OCI-LY1 (cell line): ENCODE measurements at regions not wholly inside any gene's neighbourhood (a gene's known extent, or its start where the extent isn't known, plus 50 kb on each side); places are given as distances from the start of the nearest gene placed in this dataset.
"Not testable (repeated sequence)": the region's sequence is repeated elsewhere in the genome, so short reads cannot be mapped to it uniquely, and the experiment has no call there.

Experiments
- H2AFZ ChIP-seq: fragments of 200-600 bp; sonication (generic), shearing (Covaris generic); 2 replicates; pipeline ENCODE4 v1.6.0; 2014; ENCODE audit warnings: antibody characterized with exemption, mild to moderate bottlenecking, low read length
- H3F3A ChIP-seq: fragments of 200-600 bp; sonication (generic), shearing (Covaris generic); 2 replicates; pipeline ENCODE4 v1.6.0; 2014; ENCODE audit warnings: mild to moderate bottlenecking, antibody characterized with exemption, low read length, moderate library complexity; ENCODE audit not compliant: insufficient read depth
- H3K27ac ChIP-seq: fragments of 200-600 bp; sonication (generic); 2 replicates; pipeline ENCODE4 v1.5.1; 2014; ENCODE audit warnings: low read length, mixed run types, mild to moderate bottlenecking, low read depth; ENCODE audit not compliant: poor library complexity, severe bottlenecking
- H3K27me3 ChIP-seq: fragments of 200-600 bp; sonication (generic); 2 replicates; pipeline ENCODE4 v1.6.0; 2014; ENCODE audit warnings: antibody characterized with exemption, mild to moderate bottlenecking, low read length, moderate library complexity; ENCODE audit not compliant: insufficient read depth
- H3K36me3 ChIP-seq: fragments of 200-600 bp; sonication (generic); 2 replicates; pipeline ENCODE4 v1.6.1; 2014; ENCODE audit warnings: mild to moderate bottlenecking, antibody characterized with exemption, low read length, moderate library complexity, mixed read lengths; ENCODE audit not compliant: insufficient read depth
- H3K4me1 ChIP-seq: fragments of 200-600 bp; sonication (generic); 2 replicates; pipeline ENCODE4 v1.5.1; 2014; ENCODE audit warnings: mild to moderate bottlenecking, low read length, moderate library complexity; ENCODE audit not compliant: insufficient read depth, severe bottlenecking
- H3K4me2 ChIP-seq: fragments of 200-600 bp; sonication (generic), shearing (Covaris generic); 2 replicates; pipeline ENCODE4 v1.6.1; 2014; ENCODE audit warnings: low read length
- H3K4me3 ChIP-seq: fragments of 200-600 bp; sonication (generic); 2 replicates; pipeline ENCODE4 v1.5.1; 2014; ENCODE audit warnings: low read length, low read depth, mild to moderate bottlenecking, mixed read lengths; ENCODE audit not compliant: poor library complexity, severe bottlenecking
- H3K79me2 ChIP-seq: fragments of 200-600 bp; shearing (Covaris generic); 2 replicates; pipeline ENCODE4 v1.6.1; 2016; ENCODE audit warnings: mixed run types, low read length, mixed read lengths; ENCODE audit not compliant: insufficient read depth
- H3K9ac ChIP-seq: fragments of 200-600 bp; sonication (generic), shearing (Covaris generic); 2 replicates; pipeline ENCODE4 v1.6.1; 2014; ENCODE audit warnings: mild to moderate bottlenecking, low read length, mixed read lengths
- H3K9me2 ChIP-seq: fragments of 200-600 bp; sonication (generic), shearing (Covaris generic); 2 replicates; pipeline ENCODE4 v1.6.1; 2014; ENCODE audit warnings: low read depth, mild to moderate bottlenecking, low read length, mixed read lengths
- H3K9me3 ChIP-seq: fragments of 200-600 bp; shearing (Covaris generic); 2 replicates; pipeline ENCODE4 v1.6.1; 2014; ENCODE audit warnings: low read length, mixed read lengths
- H4K20me1 ChIP-seq: fragments of 200-600 bp; sonication (generic), shearing (Covaris generic); 2 replicates; pipeline ENCODE4 v1.6.0; 2016; ENCODE audit warnings: mild to moderate bottlenecking, low read length; ENCODE audit not compliant: insufficient read depth
- EZH2 ChIP-seq: fragments of 200-600 bp; sonication (generic), shearing (Covaris generic); IDR thresholded peaks from 2 replicates; pipeline ENCODE4 v1.8.0; 2017; ENCODE audit warnings: borderline replicate concordance, mixed run types, mild to moderate bottlenecking, antibody characterized with exemption, low read length, moderate library complexity, mixed read lengths
- TF ChIP-seq, protein P1 (sequence below): fragments of 200-600 bp; sonication (generic), shearing (Covaris generic); IDR thresholded peaks from 2 replicates; pipeline ENCODE4 v1.5.1; 2017; ENCODE audit warnings: mild to moderate bottlenecking, antibody characterized with exemption, low read length, moderate library complexity, mixed read lengths

DNA sequence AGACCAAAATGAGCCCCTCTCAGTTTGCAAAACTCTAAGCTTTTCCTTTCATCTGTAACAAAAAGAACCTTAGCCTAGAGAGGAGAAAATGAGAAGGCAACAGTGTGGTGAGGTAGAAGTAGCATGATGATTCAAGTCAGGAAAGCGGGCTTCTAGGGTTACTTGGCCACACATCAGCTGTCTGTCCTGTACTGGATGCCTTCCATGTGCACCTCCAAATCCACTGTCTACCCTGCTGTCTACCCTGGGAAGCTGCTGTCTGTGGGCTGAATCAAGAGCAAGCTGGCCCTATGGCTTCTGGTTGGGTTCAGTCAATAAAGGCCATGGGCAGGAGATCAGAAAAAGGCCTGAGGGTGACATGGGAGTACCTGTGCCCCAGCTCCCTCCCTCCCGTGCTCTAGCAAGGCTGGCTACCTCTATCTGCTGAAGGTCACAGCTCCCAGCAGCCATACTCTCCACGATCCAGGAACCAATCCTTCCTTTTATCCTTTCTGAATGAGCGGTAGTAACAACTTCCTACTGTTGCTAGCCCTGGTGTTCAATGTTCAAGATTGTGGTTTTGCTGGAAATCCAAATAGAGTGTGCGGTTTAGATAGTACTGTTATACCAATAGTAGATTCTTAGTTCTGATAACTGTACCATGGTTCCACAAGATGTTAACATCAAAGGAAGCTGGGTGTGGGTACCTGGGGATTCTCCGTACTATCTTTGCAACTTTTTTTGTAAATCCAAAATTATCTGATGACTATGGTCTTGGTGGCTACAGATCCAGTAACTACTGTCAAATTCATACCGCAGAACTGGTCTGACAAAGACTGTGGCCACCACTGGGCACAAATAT is 191.0 kb downstream of the ESM1 start:
- H3K9me3 ChIP-seq, result no peaks in the 10 kb centered on the region
- H3K27ac ChIP-seq, result no peak overlapping the region
- H3K9ac ChIP-seq, result no peak overlapping the region
- H3K4me2 ChIP-seq, result no peak overlapping the region
- H3K36me3 ChIP-seq, result no peaks in the 10 kb centered on the region
- H3K27me3 ChIP-seq, result no peaks in the 10 kb centered on the region
- no peaks in the 10 kb centered on the region for H3K4me1 ChIP-seq
- TF ChIP-seq, protein P1, sequence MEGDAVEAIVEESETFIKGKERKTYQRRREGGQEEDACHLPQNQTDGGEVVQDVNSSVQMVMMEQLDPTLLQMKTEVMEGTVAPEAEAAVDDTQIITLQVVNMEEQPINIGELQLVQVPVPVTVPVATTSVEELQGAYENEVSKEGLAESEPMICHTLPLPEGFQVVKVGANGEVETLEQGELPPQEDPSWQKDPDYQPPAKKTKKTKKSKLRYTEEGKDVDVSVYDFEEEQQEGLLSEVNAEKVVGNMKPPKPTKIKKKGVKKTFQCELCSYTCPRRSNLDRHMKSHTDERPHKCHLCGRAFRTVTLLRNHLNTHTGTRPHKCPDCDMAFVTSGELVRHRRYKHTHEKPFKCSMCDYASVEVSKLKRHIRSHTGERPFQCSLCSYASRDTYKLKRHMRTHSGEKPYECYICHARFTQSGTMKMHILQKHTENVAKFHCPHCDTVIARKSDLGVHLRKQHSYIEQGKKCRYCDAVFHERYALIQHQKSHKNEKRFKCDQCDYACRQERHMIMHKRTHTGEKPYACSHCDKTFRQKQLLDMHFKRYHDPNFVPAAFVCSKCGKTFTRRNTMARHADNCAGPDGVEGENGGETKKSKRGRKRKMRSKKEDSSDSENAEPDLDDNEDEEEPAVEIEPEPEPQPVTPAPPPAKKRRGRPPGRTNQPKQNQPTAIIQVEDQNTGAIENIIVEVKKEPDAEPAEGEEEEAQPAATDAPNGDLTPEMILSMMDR, result no peak
- TF ChIP-seq EZH2, result no peak
- H4K20me1 ChIP-seq, result no peaks in the 10 kb centered on the region
- H3K79me2 ChIP-seq, result no peaks in the 10 kb centered on the region
- H3F3A ChIP-seq, result no peaks in the 10 kb centered on the region
- H3K4me3 ChIP-seq, result no peak overlapping the region
- H2AFZ ChIP-seq, result no peak overlapping the region
- no peaks in the 10 kb centered on the region for H3K9me2 ChIP-seq

GRCh38 chr5:54793468-54794134 is 191.8 kb downstream of the ESM1 start:
- no peaks in the 10 kb centered on the region for H3K79me2 ChIP-seq
- no peak overlapping the region for H3K4me2 ChIP-seq
- H3K4me3 ChIP-seq, result no peak overlapping the region
- H4K20me1 ChIP-seq, result no peaks in the 10 kb centered on the region
- H3K9me3 ChIP-seq, result no peaks in the 10 kb centered on the region
- no peak overlapping the region for H2AFZ ChIP-seq
- no peaks in the 10 kb centered on the region for H3K36me3 ChIP-seq
- no peaks in the 10 kb centered on the region for H3F3A ChIP-seq
- no peaks in the 10 kb centered on the region for H3K4me1 ChIP-seq
- H3K27ac ChIP-seq, result no peak overlapping the region
- no peak for TF ChIP-seq EZH2
- TF ChIP-seq, protein P1, result no peak
- H3K9ac ChIP-seq, result no peak overlapping the region
- H3K9me2 ChIP-seq, result no peaks in the 10 kb centered on the region
- no peaks in the 10 kb centered on the region for H3K27me3 ChIP-seq

- Histone ChIP-seq H3K9ac (no peak overlapping the region), H3K27ac (no peak overlapping the region), H2AFZ (no peak overlapping the region), H3K27me3 (no peaks in the 10 kb centered on the region), H3K9me3 (no peaks in the 10 kb centered on the region), H3K79me2 (no peaks in the 10 kb centered on the region), H4K20me1 (no peaks in the 10 kb centered on the region), H3K9me2 (no peaks in the 10 kb centered on the region), H3F3A (no peaks in the 10 kb centered on the region), H3K36me3 (no peaks in the 10 kb centered on the region), H3K4me3 (no peak overlapping the region), H3K4me1 (no peaks in the 10 kb centered on the region), H3K4me2 (no peak overlapping the region)
- TF ChIP-seq, protein P1, result no peak
- no peak for TF ChIP-seq EZH2
These were observed 192.6 kb downstream of the ESM1 start for GRCh38 chr5:54792611-54793404.

DNA sequence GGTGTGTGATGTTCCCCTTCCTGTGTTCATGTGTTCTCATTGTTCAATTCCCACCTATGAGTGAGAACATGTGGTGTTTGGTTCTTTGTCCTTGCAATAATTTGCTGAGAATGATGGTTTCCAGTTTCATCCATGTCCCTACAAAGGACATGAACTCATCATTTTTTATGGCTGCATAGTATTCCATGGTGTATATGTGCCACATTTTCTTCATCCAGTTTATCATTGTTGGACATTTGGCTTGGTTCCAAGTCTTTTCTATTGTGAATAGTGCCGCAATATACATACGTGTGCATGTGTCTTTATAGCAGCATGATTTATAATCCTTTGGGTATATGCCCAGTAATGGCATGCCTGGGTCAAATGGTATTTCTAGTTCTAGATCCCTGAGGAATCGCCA is 197.5 kb downstream of the ESM1 start:
- H3K9ac ChIP-seq, H3F3A ChIP-seq, H3K4me1 ChIP-seq, H3K4me3 ChIP-seq, H3K4me2 ChIP-seq, H2AFZ ChIP-seq, H3K36me3 ChIP-seq, H4K20me1 ChIP-seq, H3K27ac ChIP-seq, H3K27me3 ChIP-seq, H3K9me3 ChIP-seq, H3K79me2 ChIP-seq, H3K9me2 ChIP-seq: not testable (repeated sequence)
